Sigmoid colon (tissue), 5 donors: ENCODE measurements at regions not wholly inside any gene's neighbourhood (a gene's known extent, or its start where the extent isn't known, plus 50 kb on each side); places are given as distances from the start of the nearest gene placed in this dataset.

Experiments
- DNase-seq: peaks from one replicate; pipeline ENCODE4 v3.0.0-alpha.2; 2019
- H3K27ac ChIP-seq, 4 donors: fragments of 200-600 bp; sonication (generic); one replicate each; pipeline ENCODE4 v1.5.1; 2016 to 2019; ENCODE audit warnings: mild to moderate bottlenecking in 1 of 4
- H3K27me3 ChIP-seq, 3 donors: fragments of 200-600 bp; sonication (generic); one replicate each; pipeline ENCODE4 v1.5.1; 2019; ENCODE audit warnings: mild to moderate bottlenecking in 1 of 3
- H3K36me3 ChIP-seq, 4 donors: fragments of 200-600 bp; sonication (generic); one replicate each; pipeline ENCODE4 v1.5.1; 2016 to 2019
- H3K4me1 ChIP-seq, 4 donors: fragments of 200-600 bp; sonication (generic); one replicate each; pipeline ENCODE4 v1.5.1; 2017 to 2019
- H3K4me3 ChIP-seq, 4 donors: fragments of 200-600 bp; sonication (generic); one replicate each; pipeline ENCODE4 v1.5.1; 2017 to 2019; ENCODE audit warnings: mild to moderate bottlenecking in 2 of 4, moderate library complexity in 1 of 4
- H3K9me3 ChIP-seq, 4 donors: fragments of 200-600 bp in 3 of 4; sonication (generic) in 3 of 4; one replicate each; pipeline versions ENCODE4 v1.5.1 to v1.6.1; 2013 to 2019
- EP300 ChIP-seq, 4 donors: sonication (generic); formaldehyde crosslinking; IDR thresholded peaks; one replicate each; pipeline ENCODE4 v1.6.1; 2017; ENCODE audit warnings: antibody characterized with exemption in 4 of 4
- POLR2A ChIP-seq, 2 donors: fragments of 450-650 bp; IDR thresholded peaks; one replicate each; pipeline ENCODE4 v1.6.1; 2016; ENCODE audit warnings: antibody characterized with exemption in 2 of 2, mild to moderate bottlenecking in 2 of 2, moderate library complexity in 2 of 2
- POLR2AphosphoS5 ChIP-seq, 4 donors: sonication (generic); formaldehyde crosslinking; IDR thresholded peaks; one replicate each; pipeline ENCODE4 v1.6.1; 2017; ENCODE audit warnings: antibody characterized with exemption in 4 of 4
- intact Hi-C: fragments of 100-400 bp; cut with DNase I; formaldehyde crosslinking; loops from one replicate; pipeline ENCODE4 v1.15.1; 2023
- small RNA-seq, 3 donors: library from RNA; depleted of rRNA; stranded (forward); fragments of <200 nt; gene quantifications; one replicate each; pipeline ENCODE3, GENCODE V24; 2016
- TF ChIP-seq, protein P1 (sequence below), 4 experiments: fragments of 450-650 bp in 3 of 4; fragments of 200-600 bp in 1 of 4; IDR thresholded peaks; one replicate each; pipeline ENCODE4 v1.5.1; 2016 to 2019; ENCODE audit warnings: antibody characterized with exemption in 4 of 4, mild to moderate bottlenecking in 3 of 4, moderate library complexity in 2 of 4
- donor health status: healthy.

DNA sequence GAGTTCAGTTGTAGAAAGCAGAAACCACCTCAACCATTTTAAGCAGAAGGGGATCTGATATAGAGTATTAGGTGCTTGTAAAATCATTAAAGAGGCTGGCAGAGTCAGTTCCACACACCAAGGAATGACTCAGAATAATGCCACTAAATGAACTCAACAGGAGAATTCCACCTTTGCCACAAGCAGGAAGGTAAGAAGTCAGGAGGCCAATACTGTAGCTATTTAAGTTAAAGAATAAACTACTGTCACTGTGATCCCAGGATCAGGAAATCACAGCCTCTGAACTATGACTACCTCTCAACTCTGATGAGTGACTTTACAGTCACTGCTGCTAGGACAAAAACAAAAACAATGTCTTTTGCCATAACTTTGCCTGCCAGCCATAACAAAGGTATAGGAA lies 52.5 kb upstream of the PRMT6 start:
- Histone ChIP-seq H3K4me1 (no peaks in the 10 kb centered on the region), H3K27me3 (no peaks in the 10 kb centered on the region), H3K9me3 (no peaks in the 10 kb centered on the region), H3K27ac (no peak overlapping the region), H3K36me3 (no peaks in the 10 kb centered on the region), H3K4me3 (no peak overlapping the region)
- no peak for TF ChIP-seq EP300 (IDR thresholded peaks at IDR 0.05)
- TF ChIP-seq, protein P1, sequence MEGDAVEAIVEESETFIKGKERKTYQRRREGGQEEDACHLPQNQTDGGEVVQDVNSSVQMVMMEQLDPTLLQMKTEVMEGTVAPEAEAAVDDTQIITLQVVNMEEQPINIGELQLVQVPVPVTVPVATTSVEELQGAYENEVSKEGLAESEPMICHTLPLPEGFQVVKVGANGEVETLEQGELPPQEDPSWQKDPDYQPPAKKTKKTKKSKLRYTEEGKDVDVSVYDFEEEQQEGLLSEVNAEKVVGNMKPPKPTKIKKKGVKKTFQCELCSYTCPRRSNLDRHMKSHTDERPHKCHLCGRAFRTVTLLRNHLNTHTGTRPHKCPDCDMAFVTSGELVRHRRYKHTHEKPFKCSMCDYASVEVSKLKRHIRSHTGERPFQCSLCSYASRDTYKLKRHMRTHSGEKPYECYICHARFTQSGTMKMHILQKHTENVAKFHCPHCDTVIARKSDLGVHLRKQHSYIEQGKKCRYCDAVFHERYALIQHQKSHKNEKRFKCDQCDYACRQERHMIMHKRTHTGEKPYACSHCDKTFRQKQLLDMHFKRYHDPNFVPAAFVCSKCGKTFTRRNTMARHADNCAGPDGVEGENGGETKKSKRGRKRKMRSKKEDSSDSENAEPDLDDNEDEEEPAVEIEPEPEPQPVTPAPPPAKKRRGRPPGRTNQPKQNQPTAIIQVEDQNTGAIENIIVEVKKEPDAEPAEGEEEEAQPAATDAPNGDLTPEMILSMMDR (IDR thresholded peaks at IDR 0.05) = no peak
- no peak for TF ChIP-seq POLR2AphosphoS5 (IDR thresholded peaks at IDR 0.05)
- no peak for TF ChIP-seq POLR2A (IDR thresholded peaks at IDR 0.05)
- intact Hi-C loops = no loop called here
- no peak for DNase-seq

DNA sequence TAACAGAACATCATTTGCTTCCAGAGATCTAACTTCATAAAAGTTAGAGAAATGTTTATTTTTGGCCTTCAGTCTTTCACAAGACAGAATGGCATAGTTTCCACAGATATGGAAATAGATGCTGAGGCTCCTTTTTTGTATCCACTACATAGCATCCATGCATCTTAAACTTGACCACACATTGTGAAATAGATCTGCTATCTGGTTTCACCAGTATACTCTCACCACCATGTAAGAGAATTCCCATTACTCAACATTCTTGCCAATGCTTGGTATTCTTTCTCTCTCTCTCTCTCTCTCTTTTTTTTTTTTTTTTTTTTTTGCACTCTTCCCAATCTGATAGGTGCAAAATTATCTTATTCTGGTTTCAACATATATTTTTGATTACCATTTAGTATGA lies 52.1 kb upstream of the PRMT6 start:
- Histone ChIP-seq H3K27me3 (no peaks in the 10 kb centered on the region), H3K36me3 (no peaks in the 10 kb centered on the region), H3K4me3 (no peak overlapping the region), H3K9me3 (no peaks in the 10 kb centered on the region), H3K4me1 (no peaks in the 10 kb centered on the region), H3K27ac (no peak overlapping the region)
- intact Hi-C loops = no loop called here
- TF ChIP-seq POLR2A (IDR thresholded peaks at IDR 0.05) (no peak), POLR2AphosphoS5 (IDR thresholded peaks at IDR 0.05) (no peak), EP300 (IDR thresholded peaks at IDR 0.05) (no peak)
- TF ChIP-seq, protein P1 (IDR thresholded peaks at IDR 0.05) = no peak
- DNase-seq = no peak

Small RNA genes lying in the stretch of these regions (small RNA-seq; reads per million reads assigned to genes)
- gene AL596327.1 = 0 reads per million in 3 donors
- 0 reads per million in 3 donors for gene SEPT2P1
